Inferior parietal cortex (tissue), 1 donor: ENCODE measurements at regions not wholly inside any gene's neighbourhood (a gene's known extent, or its start where the extent isn't known, plus 50 kb on each side); places are given as distances from the start of the nearest gene placed in this dataset.

Experiments
- DNase-seq: peaks from one replicate; pipeline ENCODE4 v3.0.0-alpha.2; 2016; ENCODE audit errors: extremely low spot score

DNA sequence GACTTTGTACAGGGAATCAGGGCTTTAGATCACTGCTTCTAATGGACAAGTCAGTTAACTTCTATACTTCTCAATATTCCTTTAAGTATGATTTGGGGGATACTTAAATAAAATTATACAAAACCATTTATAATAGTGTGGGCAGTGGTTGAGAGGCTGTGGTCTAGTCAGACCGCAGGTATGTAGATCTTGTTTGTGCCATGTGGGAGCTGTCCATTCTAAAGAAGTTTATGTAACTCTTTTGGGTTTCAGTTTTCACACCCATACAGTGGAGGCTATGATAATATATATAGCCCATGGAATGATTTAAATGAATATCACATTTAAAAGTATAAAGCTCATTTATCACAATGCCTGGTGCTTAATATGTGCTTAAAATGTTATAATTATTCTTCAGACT lies 654.3 kb upstream of the KIF2B start:
- DNase-seq, result no peak

DNA sequence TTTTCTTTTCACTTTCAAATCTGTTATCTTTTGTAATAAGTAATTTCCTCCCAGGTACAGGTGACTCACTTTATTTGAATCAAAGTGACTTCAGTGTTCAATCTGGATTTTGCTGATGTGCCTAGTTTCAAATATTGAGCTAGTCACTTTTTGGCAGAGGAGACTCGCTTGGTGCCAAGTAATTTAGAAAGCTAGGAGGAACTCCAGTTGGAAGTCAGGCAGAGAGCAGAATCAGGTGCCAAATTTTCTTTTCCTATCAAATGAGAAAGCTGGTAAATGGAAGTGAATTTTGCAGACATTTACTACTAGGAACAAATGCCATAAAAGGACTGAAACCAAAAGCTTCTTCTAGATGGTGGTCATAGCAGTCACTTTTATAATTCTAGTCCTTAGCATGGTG lies 656.0 kb upstream of the KIF2B start:
- DNase-seq, result no peak

DNA sequence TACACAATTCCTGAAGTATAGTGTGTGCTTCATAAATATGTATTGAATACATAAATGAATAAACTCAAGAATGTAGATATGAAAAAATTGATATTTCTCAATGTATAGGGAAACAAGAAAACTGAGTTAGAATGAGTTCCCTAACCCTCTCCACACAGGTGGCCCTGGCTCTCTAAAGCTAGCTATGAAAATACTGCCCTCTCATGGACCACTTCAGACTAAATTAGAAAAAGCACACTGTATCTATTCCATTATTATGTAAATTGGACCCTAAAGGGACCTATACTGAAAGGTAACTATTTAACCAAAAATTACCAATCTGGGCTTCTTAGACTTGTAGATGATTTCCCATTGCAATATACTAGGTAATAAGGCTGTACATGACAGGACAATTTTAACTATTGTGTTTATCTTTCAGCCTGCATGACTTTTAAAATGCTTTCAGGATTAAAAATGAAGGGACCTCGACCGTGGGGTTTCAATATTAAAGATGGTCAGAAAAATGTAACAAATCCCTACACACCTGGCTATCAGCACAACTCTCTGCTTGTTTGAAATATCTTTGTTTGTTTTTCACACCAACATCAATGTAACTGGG lies 672.5 kb upstream of the KIF2B start:
- DNase-seq, result peak; percentile 20

DNA sequence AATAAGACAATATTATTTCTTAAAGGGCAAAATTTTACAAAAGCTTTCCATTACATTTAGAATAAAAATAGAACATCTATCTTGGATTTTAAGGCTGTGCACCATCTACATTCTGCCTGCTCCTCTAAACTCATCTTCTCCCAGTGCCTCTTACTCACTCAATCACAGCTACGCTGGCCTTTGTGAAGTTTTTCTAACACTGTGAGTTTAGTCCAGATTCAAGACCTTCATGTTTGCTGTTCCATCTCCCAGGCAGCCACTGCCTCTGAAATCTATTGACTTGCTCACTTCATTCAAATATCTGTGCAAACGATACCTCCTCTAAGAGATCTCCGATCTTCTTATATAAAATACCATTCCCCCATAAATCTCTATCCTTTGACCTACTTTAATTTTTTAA lies 673.4 kb upstream of the KIF2B start:
- DNase-seq, result no peak

DNA sequence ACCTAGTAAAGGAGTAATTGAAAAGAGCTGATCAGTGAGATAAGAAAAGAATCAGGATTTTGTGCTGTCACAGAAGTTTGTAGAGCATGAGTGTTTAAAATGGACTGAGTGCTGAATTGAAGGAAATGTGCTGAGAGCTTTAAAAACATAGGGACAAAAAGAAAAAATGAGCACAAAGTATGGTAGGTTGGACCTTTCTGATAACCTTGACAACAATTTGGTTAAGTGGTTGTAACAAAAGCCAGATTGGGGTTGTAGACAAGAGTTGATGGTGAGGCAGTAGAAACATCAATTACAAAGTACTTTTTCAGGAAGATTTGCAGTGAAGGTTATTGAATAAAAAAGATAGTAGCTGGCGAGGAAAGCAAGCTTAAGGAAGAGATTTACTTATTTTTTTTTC lies 674.7 kb upstream of the KIF2B start:
- no peak for DNase-seq

DNA sequence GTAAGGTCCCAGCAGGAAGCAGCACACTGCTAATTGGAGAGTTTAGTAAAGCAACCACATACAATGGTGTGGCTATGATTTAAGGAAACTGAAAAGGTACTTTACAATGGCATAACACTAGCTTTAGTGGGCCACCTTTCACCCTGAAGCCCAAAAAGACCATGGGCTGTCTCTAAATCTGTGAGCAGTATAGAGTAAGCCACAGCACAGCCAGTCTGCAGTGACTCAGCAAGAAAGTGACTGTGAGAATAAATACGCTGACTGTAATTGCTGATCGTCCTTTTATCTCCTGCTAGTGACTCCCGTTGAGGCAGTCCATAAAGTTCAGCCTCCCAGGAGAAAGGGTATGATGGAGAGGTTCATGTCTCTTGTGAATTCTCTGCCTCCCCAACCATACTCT lies 679.8 kb upstream of the KIF2B start:
- DNase-seq, result no peak

DNA sequence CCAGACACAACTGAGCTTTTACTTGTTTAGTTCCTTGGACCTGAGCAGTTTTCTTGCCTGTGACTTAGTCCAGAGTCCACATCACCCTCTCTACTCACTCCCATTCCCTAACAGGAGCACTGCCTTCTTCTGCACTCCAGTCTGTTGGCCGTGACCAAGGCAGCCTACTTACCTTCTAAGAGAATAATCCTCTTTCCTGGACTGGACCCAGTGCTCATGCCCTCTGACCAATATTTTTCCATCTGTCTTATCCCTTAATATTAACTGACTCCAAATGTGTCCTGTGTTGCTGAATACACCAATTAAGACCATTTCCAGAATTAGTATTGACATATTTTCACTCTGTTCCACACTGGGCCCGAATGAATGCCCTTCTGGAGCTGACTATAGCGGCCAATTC lies 681.0 kb upstream of the KIF2B start:
- DNase-seq, result no peak

DNA sequence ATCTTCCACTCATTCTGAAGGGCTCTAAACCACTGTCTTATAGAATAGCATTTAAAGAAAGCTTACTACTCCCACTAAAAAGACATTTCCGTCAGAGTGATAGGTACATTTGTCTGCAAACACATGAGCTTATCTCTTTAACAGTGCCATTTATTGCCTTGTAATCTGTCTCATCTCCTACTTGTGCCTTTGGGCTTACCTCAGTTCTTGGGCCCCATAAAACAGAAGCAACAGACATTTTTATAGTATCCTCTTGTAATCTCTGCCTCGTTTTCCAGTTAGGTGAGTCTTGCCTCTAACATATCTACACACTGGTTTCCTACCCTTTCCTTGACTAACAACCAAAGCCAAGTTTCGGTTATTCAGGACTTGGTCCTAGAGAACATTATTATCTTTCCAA lies 681.4 kb upstream of the KIF2B start:
- no peak for DNase-seq

DNA sequence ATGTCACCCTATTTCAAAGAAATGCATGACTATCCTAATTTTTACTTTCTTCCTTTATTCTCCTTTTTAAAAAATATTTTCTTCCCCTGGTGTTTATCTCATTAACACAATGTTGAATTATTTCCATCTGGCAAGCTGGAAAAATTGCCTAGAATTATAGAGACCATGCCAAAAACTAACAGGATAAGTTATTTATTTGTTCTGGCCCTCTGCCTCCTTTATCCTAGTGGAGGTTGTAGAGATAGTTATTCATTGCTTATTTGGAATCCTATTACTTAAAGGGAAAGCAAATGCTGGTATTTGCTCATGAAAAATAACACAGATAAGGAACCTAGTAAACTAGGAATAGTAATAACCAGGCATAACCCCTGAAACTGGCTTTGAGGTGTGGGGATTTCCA lies 684.9 kb upstream of the KIF2B start:
- no peak for DNase-seq

DNA sequence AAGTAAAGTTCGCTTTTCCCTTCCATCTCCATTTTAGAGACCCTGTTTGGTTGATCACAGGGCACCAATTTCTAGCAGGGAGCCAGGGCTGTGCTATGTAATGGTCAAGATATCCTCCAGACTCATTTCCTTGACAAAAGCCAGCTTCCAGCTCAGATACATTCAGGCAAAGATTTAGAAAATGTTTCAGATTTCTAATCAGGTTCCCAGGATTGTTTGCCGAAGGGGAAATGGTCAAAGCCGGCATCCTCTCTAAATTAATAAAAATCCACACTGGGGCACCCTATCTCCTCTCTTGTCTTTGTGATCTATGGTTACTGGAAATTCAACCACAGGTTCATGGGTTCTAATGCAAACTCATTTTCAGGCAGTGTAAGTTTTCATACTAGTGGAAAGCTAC lies 686.8 kb upstream of the KIF2B start:
- DNase-seq, result no peak

DNA sequence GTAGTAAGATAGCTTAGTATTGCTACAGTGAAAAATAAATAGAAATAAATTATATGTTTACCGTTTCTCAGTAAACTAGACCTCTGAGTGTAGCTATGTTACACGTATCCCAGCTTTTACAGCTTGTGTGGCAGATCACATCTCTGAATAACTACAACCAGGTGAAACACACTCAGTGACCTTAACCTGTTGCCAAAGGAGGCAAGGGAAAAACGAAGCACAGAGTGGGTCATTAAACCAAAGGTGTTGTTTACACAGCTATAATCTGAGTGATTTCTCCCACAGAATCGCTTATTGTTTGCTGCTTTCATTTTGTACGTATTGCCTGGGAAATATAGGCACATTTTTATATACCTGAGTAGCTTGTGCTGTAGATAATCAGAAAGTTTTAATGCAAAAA lies 688.2 kb upstream of the KIF2B start:
- no peak for DNase-seq

DNA sequence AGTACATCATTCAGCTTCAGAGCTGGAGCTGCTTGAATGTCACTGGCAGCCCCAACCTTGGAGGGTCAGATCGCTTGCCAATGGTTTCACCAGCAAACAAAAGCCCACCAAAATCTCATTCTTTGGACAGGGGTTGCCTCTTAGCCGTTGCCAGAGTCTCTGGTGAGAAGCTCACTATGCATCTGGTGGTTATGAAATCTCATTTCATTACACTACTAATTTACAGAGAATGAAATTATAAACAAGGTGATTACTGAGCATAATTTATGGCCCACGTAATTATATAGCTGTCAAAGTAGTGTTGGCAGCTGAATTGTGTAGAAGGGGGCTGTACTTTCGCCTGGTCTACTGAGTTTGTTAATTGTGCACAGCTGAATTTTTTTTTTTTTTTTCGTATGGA lies 688.9 kb upstream of the KIF2B start:
- no peak for DNase-seq

DNA sequence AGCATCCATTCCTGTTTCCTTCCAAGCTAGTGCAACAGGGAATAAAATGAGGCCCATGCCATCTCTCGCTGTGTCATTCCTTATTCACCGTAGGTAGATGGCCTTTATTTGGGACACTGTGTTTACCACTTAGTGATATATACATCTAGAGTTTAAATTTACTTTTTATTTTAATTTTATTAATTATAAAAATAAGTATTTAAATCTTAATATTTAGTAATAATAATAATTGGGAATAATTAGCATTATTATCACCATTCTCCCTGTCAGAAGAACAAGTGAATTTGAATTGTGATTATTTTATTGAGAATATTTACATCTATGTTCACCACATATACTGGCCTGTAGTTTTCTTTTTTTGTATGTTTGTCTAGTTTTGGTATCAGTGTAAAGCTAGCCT lies 692.9 kb upstream of the KIF2B start:
- DNase-seq, result no peak

DNA sequence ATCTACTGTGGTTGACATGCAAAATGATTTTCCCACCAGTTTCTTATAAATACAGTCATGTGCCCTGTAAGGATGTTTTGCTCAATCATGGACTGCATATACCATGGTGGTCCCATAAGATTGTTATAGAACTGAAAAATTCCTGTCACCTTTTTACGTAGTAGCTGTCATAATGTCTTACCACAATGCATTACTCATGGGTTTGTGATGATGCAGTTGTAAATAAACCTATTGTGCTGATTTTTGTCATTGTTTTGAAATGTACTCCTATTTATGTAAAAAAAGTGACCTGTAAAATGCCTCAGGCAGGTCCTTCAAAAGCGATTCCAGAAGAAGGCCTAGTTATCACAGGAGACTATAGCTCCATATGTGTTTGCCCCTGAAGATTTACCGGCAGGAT lies 695.4 kb upstream of the KIF2B start:
- DNase-seq, result no peak

DNA sequence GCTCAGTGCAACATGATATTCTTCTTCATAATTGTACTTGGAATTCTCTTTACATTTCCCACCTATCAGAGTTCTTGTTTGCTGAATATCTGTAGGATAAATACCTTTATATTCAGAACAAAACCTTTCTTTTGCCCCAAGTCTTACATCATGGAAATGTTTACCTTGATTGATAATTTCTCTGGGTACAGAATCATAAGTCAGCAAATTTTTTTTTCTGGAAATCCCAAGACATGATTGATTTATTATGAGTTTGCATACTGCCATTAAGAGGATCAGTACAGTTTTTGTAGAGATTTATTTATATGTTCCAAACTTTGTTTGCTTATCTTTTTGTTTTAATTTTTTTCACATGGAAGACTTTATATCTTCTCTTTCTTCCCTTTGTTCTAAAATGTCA lies 699.8 kb upstream of the KIF2B start:
- no peak for DNase-seq

DNA sequence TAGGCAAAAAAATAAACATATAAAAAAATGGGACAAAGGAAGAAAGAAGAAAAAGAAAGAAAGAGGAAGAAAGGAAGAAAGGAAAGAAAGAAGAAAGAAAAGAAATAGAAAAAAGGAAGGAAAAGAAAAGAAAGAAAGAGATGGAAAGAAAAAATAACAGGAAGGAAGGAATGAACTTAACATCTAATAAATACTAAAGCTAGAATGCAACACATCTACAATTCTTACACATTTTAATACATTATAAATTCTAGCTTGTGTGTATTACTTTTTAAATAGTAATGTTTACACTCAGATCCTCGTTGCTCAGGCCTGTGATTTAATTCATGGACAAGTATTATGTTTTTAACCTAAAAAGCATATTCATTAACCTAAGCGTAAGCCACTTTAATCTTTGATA lies 703.0 kb upstream of the KIF2B start:
- DNase-seq, result no peak

DNA sequence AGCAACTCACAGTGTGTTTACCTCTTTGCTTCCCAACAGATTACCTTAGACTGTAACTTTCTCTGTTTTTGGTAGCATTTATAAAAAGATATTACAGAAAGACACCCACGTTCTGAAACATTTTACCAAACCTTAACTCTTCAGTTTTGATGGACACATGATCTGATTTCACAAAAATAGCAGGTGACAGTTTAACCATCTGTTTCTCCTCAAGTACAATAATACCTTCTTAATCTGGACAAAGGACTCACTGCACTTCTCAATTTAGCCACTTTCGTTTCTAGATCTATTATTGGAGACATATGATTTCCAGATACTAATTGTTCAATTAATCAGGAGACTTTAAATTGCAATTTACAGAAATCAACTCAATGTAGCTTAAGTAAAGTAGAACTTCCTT lies 703.8 kb upstream of the KIF2B start:
- DNase-seq, result no peak

DNA sequence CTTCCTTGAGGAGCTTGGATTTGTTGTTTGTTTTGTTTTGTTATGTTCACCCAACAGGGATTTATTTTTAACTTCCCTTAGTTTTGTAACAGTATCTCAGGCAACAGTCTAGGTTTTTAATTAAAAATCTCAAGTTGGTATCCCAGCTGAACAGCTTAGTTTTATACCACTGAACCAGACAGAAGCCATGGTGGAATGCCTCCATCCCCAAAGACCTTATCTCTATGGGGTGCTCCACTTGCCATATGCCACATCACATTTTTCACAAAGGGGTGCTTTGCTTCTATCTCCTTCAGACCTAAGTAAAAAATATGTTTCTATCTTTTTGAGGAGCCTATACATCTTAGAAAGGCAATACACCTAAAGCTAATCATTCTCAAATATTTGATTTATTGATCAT lies 715.8 kb upstream of the KIF2B start:
- no peak for DNase-seq

DNA sequence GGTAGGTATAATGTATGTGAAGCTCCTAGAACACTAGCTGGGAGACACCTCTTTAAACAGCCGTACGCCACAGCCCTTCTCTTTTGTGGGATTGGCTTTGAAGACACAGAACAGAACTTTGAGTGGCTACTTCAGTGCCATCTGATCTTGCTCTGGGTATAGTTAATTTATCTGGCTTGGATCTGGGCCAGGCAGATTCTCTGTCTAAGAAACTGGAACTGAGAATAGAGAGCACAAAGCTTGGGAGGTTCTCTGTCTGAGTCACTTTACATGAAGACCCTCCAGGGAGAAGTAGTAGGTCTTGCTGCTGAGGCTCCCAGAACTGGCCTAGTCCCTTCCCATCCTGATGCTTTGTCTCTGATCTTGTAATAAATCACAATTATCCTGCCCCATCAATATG lies 721.0 kb upstream of the KIF2B start:
- no peak for DNase-seq

DNA sequence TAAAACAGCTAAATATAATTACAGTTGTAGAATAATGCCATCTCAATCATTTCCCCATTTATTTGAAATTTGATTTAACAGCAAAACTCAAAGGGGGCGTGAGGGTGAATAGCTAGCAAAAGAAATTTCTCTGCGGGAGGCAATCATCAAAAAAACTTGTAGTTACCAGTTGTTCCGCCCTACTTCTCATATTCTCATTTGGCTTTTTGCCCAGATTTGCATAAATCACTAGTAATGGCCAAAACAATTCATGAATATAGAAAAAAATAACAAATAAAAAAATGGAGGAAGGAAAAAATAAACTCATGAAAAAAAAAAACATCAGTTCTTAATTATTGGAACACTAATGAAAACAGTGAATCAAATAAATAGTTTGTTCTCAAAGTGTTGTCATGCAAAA lies 722.6 kb upstream of the KIF2B start:
- no peak for DNase-seq

DNA sequence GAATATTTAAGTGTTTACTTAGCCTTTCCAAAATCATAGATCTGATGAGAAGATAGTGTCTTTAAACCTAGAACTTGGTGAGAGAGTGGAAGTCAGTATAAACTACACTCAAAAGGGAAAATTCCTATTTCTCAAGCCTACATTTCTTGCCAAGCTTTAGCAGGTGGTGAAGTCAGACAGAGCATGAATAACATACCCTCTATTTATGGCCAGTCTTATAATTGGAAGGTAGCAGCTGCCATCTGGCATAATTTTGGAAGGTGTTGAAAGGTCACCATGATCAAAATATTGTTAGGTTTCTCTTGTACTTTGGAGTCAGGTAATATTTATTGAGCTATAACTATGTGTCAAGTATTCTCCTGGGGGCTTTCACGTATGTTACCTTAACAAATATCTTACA lies 729.3 kb upstream of the KIF2B start:
- no peak for DNase-seq

DNA sequence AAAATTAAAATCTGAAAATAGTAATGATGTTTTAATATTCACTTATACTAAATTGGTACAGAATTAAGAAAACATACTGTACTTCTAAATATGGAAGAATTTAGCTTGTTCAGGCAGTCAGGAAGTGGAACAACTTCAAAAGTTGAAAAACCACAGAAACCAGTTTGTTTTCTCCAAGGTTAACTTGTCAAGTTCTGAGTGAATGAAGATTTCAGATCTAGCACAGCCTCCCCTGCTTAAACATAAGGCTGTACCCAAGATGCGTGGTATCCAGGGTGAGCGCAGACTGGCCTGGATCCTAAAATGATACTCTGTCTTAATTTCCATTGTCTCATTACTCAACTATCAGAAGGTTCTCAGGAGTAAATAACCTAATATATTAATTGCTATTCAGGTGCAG lies 730.7 kb upstream of the KIF2B start:
- DNase-seq, result no peak

DNA sequence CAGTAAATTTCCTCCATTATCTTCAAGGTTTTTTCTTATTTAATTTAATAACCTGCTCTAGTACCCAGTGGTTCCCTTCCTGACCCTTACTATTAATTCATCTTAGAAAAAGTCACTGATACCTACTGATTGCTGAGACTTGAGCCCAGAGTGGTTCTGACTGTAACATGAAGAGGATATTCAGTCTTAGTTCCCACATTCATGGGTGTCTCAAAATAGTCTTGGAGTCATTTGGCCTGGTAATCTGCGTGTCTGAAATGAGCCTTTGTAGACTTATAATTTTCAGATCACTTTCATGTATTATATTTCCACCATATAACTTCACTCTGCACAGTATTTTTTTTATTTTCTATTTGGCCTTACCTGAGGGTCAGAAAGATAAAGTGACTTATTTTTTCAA lies 732.0 kb upstream of the KIF2B start:
- no peak for DNase-seq

DNA sequence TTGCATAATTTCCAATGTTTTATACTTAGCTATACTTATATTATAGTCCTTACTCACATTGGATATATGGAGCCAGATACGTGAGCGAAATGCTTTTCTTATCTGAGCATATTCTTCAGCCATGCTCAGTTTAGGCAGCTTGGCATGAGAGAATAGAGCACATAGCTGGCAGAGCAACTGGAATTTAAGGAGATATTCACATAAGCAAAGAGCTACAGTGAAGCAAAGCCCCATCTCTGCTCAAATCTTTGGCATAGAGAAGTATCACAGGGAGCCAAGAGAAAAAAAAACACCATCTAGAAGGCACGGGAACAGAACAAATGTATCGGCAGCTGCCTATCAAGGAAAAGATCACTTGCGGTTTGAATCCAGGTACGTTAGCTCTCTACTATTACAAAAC lies 734.2 kb upstream of the KIF2B start:
- peak; percentile 2 for DNase-seq

DNA sequence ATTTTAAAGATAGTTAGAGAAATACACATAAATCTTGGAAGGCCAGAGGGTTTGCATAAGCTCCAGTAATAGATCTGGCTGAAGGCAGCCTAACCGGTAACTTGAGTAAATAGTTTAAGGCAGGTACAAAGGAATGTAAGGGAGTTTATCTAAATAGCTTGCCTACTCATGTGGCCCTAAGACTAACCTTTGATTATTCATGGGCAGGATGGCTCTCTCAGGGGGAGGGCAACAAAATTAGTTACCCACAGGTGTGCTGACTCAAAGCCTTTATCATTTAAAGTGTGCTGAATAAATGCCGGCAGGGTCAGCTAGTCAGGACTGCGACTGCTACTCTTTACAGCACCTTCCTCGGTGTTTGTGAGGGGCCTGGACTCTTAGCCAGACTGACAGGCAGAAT lies 761.3 kb upstream of the KIF2B start:
- no peak for DNase-seq
